ENCODE measurements at regions not wholly inside any gene's neighbourhood (a gene's known extent, or its start where the extent isn't known, plus 50 kb on each side); places are given as distances from the start of the nearest gene placed in this dataset.

- no peak for TF ChIP-seq POLR2A (IDR thresholded peaks at IDR 0.05; ENCODE audit: low read depth, low read length)
- TF ChIP-seq, protein P1, sequence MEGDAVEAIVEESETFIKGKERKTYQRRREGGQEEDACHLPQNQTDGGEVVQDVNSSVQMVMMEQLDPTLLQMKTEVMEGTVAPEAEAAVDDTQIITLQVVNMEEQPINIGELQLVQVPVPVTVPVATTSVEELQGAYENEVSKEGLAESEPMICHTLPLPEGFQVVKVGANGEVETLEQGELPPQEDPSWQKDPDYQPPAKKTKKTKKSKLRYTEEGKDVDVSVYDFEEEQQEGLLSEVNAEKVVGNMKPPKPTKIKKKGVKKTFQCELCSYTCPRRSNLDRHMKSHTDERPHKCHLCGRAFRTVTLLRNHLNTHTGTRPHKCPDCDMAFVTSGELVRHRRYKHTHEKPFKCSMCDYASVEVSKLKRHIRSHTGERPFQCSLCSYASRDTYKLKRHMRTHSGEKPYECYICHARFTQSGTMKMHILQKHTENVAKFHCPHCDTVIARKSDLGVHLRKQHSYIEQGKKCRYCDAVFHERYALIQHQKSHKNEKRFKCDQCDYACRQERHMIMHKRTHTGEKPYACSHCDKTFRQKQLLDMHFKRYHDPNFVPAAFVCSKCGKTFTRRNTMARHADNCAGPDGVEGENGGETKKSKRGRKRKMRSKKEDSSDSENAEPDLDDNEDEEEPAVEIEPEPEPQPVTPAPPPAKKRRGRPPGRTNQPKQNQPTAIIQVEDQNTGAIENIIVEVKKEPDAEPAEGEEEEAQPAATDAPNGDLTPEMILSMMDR (IDR thresholded peaks at IDR 0.05; ENCODE audit: extremely low read depth in 1 of 2, insufficient read depth in 1 of 2, low read depth in 1 of 2, low read length in 2 of 2): no peak
- no peak for TF ChIP-seq JUN (IDR thresholded peaks at IDR 0.05; ENCODE audit: borderline replicate concordance, insufficient read depth, insufficient read length, low read depth)
Observed at GRCh38 chr20:51303731-51304670, 238.5 kb downstream of the NFATC2 start.
